ENCODE measurements at regions not wholly inside any gene's neighbourhood (a gene's known extent, or its start where the extent isn't known, plus 50 kb on each side); places are given as distances from the start of the nearest gene placed in this dataset.
A peak's percentile ranks its signal among the peaks of the same experiment; 100 is the strongest.

- no peaks in the 10 kb centered on the region for H3K9me3 ChIP-seq
- no peaks in the 10 kb centered on the region for H3K36me3 ChIP-seq
- no peaks in the 10 kb centered on the region for H3K4me1 ChIP-seq
- H3K27ac ChIP-seq, result no peak overlapping the region
- WGBS, result 78% methylated on average over 2 of the region's 2 CpGs
- H3K4me3 ChIP-seq, result no peak overlapping the region
- TF ChIP-seq CTCF (IDR thresholded peaks at IDR 0.05) (no peak), EP300 (IDR thresholded peaks at IDR 0.05) (no peak), POLR2AphosphoS5 (IDR thresholded peaks at IDR 0.05) (no peak)
- peak in 1 of 2 donors; percentile 31 for DNase-seq (ENCODE audit: low spot score in 2 of 2)
- H3K27me3 ChIP-seq, result peaks cover 17% of the 10 kb centered on the region
These were observed 75.4 kb upstream of the SYT13 start for GRCh38 chr11:45361551-45361950.

GRCh38 chr11:45355706-45356041 is 69.5 kb upstream of the SYT13 start:
- H3K27ac ChIP-seq, result no peak overlapping the region
- H3K9me3 ChIP-seq, result no peaks in the 10 kb centered on the region
- no peaks in the 10 kb centered on the region for H3K36me3 ChIP-seq
- H3K4me1 ChIP-seq, result peaks cover 10% of the 10 kb centered on the region
- WGBS, result 21% methylated on average over 5 of the region's 5 CpGs
- H3K27me3 ChIP-seq, result peaks cover 28% of the 10 kb centered on the region
- no peak for TF ChIP-seq POLR2AphosphoS5 (IDR thresholded peaks at IDR 0.05)
- no peak for TF ChIP-seq CTCF (IDR thresholded peaks at IDR 0.05)
- TF ChIP-seq POLR2A (IDR thresholded peaks at IDR 0.05), result no peak
- no peak for TF ChIP-seq EP300 (IDR thresholded peaks at IDR 0.05)
- DNase-seq (ENCODE audit: low spot score in 2 of 2), result no peak
- H3K4me3 ChIP-seq, result peak overlapping the region; percentile 51

- peaks cover 10% of the 10 kb centered on the region for H3K4me1 ChIP-seq
- no peak overlapping the region for H3K27ac ChIP-seq
- no peaks in the 10 kb centered on the region for H3K36me3 ChIP-seq
- peak; percentile 86 to 90 for DNase-seq (ENCODE audit: low spot score in 2 of 2)
- H3K27me3 ChIP-seq, result peaks cover 25% of the 10 kb centered on the region
- H3K9me3 ChIP-seq, result no peaks in the 10 kb centered on the region
- WGBS, result 12% methylated on average over 24 of the region's 30 CpGs
- H3K4me3 ChIP-seq, result peak overlapping the region; percentile 51
- no peak for TF ChIP-seq POLR2A (IDR thresholded peaks at IDR 0.05)
- TF ChIP-seq POLR2AphosphoS5 (IDR thresholded peaks at IDR 0.05), result peak in 1 of 3 donors; percentile 58
These were observed 69.0 kb upstream of the SYT13 start for GRCh38 chr11:45354976-45355705.

GRCh38 chr11:45348729-45349128 is 62.6 kb upstream of the SYT13 start:
- Histone ChIP-seq H3K9me3 (no peaks in the 10 kb centered on the region), H3K36me3 (no peaks in the 10 kb centered on the region), H3K27me3 (peaks cover 31% of the 10 kb centered on the region), H3K4me1 (no peaks in the 10 kb centered on the region), H3K4me3 (no peak overlapping the region), H3K27ac (no peak overlapping the region)
- TF ChIP-seq CTCF (IDR thresholded peaks at IDR 0.05) (no peak), POLR2A (IDR thresholded peaks at IDR 0.05) (no peak), POLR2AphosphoS5 (IDR thresholded peaks at IDR 0.05) (no peak), EP300 (IDR thresholded peaks at IDR 0.05) (no peak)
- no peak for DNase-seq (ENCODE audit: low spot score in 2 of 2)
- 86% methylated on average over 1 of the region's 1 CpG for WGBS

GRCh38 chr11:45347348-45348082 is 61.4 kb upstream of the SYT13 start:
- peaks cover 25% of the 10 kb centered on the region for H3K27me3 ChIP-seq
- TF ChIP-seq POLR2A (IDR thresholded peaks at IDR 0.05), result no peak
- TF ChIP-seq EP300 (IDR thresholded peaks at IDR 0.05), result no peak
- TF ChIP-seq POLR2AphosphoS5 (IDR thresholded peaks at IDR 0.05), result no peak
- no peak for TF ChIP-seq CTCF (IDR thresholded peaks at IDR 0.05)
- no peaks in the 10 kb centered on the region for H3K36me3 ChIP-seq
- H3K4me1 ChIP-seq, result no peaks in the 10 kb centered on the region
- no peak overlapping the region for H3K27ac ChIP-seq
- no peak overlapping the region for H3K4me3 ChIP-seq
- WGBS, result 55% methylated on average over 12 of the region's 12 CpGs
- no peaks in the 10 kb centered on the region for H3K9me3 ChIP-seq
- DNase-seq (ENCODE audit: low spot score in 2 of 2), result no peak

All from suprapubic skin (tissue), 4 donors.